Prostate gland (tissue), 2 donors: ENCODE measurements at regions not wholly inside any gene's neighbourhood (a gene's known extent, or its start where the extent isn't known, plus 50 kb on each side); places are given as distances from the start of the nearest gene placed in this dataset.

Experiments used
- POLR2AphosphoS5 ChIP-seq: sonication (generic); formaldehyde crosslinking; IDR thresholded peaks from one replicate; pipeline ENCODE4 v1.6.1; 2017; ENCODE audit warnings: antibody characterized with exemption
- TF ChIP-seq, protein P1 (sequence below), 4 experiments: fragments of 200-600 bp in 2 of 4; fragments of 450-650 bp in 2 of 4; sonication (generic) in 2 of 4; IDR thresholded peaks; 1 replicate in 3 of 4; 2 replicates in 1 of 4; pipeline ENCODE4 v1.5.1; 2016 to 2019; ENCODE audit warnings: antibody characterized with exemption in 4 of 4, mild to moderate bottlenecking in 2 of 4, moderate library complexity in 2 of 4

- TF ChIP-seq, protein P1, sequence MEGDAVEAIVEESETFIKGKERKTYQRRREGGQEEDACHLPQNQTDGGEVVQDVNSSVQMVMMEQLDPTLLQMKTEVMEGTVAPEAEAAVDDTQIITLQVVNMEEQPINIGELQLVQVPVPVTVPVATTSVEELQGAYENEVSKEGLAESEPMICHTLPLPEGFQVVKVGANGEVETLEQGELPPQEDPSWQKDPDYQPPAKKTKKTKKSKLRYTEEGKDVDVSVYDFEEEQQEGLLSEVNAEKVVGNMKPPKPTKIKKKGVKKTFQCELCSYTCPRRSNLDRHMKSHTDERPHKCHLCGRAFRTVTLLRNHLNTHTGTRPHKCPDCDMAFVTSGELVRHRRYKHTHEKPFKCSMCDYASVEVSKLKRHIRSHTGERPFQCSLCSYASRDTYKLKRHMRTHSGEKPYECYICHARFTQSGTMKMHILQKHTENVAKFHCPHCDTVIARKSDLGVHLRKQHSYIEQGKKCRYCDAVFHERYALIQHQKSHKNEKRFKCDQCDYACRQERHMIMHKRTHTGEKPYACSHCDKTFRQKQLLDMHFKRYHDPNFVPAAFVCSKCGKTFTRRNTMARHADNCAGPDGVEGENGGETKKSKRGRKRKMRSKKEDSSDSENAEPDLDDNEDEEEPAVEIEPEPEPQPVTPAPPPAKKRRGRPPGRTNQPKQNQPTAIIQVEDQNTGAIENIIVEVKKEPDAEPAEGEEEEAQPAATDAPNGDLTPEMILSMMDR (IDR thresholded peaks at IDR 0.05): no peak
- no peak for TF ChIP-seq POLR2AphosphoS5
Measured at GRCh38 chrX:45900766-45901615, 644.2 kb downstream of the ZNF674 start.
